GM12878 (cell line): ENCODE measurements at regions not wholly inside any gene's neighbourhood (a gene's known extent, or its start where the extent isn't known, plus 50 kb on each side); places are given as distances from the start of the nearest gene placed in this dataset.

Experiments used
- ASH2L ChIP-seq: fragments of 300-600, 200-600 bp; sonication (generic); IDR thresholded peaks from 2 replicates; pipeline ENCODE4 v1.6.1; 2017; ENCODE audit warnings: low read depth, mild to moderate bottlenecking, borderline replicate concordance
- EZH2 ChIP-seq: IDR thresholded peaks from 2 replicates; pipeline ENCODE4 v1.6.1; 2012; ENCODE audit warnings: low read depth, mild to moderate bottlenecking, control low read depth, inconsistent platforms, low read length, borderline replicate concordance; ENCODE audit not compliant: control insufficient read depth
- RAD21 ChIP-seq: IDR thresholded peaks from 2 replicates; pipeline ENCODE4 v1.6.1; 2011; ENCODE audit warnings: mild to moderate bottlenecking, low read depth, low read length, moderate library complexity; ENCODE audit not compliant: insufficient read depth
- SRF ChIP-seq, 2 experiments: IDR thresholded peaks; 2 replicates each; pipeline ENCODE4 v1.6.1; 2011; ENCODE audit warnings: low read depth in 2 of 2, low read length in 2 of 2, mild to moderate bottlenecking in 1 of 2, moderate library complexity in 1 of 2
- TF ChIP-seq, protein P1 (sequence below): IDR thresholded peaks from 2 replicates; pipeline ENCODE4 v1.6.1; 2012; ENCODE audit warnings: mild to moderate bottlenecking, low read depth, low read length
- TF ChIP-seq, protein P2 (sequence below), 3 experiments: IDR thresholded peaks in 2 of 3; conservative IDR thresholded peaks in 1 of 3; 2 replicates each; pipeline ENCODE4 v1.5.1; 2011; ENCODE audit warnings: low read depth in 3 of 3, low read length in 3 of 3, mild to moderate bottlenecking in 3 of 3, control low read depth in 2 of 3, moderate library complexity in 2 of 3, inconsistent platforms in 1 of 3, mixed read lengths in 1 of 3; ENCODE audit not compliant: control insufficient read depth in 2 of 3, insufficient read depth in 1 of 3; ENCODE audit errors: extremely low read depth in 1 of 3

DNA sequence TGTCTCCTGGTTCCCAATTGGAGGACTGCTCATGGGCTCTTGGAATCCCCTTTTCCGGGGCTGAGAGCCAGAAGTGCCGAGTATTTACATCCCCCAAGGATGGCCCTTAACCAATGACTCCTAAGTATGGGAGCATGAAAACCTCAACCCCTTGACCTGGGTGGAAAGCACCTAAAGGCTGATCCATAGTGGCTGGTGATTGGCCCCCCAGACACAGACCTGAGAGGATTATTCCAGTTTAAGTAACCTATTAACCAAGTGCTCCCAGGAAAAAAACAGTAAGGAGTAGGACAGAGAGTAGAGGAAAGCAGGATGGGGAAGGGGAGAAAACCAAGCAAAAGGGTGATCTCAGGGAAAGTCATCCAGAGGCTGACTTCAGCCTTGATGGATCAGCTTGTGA is 206.1 kb upstream of the RND3 start:
- TF ChIP-seq, protein P1, sequence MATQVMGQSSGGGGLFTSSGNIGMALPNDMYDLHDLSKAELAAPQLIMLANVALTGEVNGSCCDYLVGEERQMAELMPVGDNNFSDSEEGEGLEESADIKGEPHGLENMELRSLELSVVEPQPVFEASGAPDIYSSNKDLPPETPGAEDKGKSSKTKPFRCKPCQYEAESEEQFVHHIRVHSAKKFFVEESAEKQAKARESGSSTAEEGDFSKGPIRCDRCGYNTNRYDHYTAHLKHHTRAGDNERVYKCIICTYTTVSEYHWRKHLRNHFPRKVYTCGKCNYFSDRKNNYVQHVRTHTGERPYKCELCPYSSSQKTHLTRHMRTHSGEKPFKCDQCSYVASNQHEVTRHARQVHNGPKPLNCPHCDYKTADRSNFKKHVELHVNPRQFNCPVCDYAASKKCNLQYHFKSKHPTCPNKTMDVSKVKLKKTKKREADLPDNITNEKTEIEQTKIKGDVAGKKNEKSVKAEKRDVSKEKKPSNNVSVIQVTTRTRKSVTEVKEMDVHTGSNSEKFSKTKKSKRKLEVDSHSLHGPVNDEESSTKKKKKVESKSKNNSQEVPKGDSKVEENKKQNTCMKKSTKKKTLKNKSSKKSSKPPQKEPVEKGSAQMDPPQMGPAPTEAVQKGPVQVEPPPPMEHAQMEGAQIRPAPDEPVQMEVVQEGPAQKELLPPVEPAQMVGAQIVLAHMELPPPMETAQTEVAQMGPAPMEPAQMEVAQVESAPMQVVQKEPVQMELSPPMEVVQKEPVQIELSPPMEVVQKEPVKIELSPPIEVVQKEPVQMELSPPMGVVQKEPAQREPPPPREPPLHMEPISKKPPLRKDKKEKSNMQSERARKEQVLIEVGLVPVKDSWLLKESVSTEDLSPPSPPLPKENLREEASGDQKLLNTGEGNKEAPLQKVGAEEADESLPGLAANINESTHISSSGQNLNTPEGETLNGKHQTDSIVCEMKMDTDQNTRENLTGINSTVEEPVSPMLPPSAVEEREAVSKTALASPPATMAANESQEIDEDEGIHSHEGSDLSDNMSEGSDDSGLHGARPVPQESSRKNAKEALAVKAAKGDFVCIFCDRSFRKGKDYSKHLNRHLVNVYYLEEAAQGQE: no peak
- TF ChIP-seq EZH2 (no peak), RAD21 (no peak), ASH2L (no peak), SRF (IDR thresholded peaks at IDR 0.05; ENCODE audit: low read depth in 2 of 2, low read length in 2 of 2) (no peak)
- TF ChIP-seq, protein P2, sequence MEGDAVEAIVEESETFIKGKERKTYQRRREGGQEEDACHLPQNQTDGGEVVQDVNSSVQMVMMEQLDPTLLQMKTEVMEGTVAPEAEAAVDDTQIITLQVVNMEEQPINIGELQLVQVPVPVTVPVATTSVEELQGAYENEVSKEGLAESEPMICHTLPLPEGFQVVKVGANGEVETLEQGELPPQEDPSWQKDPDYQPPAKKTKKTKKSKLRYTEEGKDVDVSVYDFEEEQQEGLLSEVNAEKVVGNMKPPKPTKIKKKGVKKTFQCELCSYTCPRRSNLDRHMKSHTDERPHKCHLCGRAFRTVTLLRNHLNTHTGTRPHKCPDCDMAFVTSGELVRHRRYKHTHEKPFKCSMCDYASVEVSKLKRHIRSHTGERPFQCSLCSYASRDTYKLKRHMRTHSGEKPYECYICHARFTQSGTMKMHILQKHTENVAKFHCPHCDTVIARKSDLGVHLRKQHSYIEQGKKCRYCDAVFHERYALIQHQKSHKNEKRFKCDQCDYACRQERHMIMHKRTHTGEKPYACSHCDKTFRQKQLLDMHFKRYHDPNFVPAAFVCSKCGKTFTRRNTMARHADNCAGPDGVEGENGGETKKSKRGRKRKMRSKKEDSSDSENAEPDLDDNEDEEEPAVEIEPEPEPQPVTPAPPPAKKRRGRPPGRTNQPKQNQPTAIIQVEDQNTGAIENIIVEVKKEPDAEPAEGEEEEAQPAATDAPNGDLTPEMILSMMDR (IDR thresholded peaks at IDR 0.05 in 2 of 3, conservative IDR thresholded peaks at IDR 0.05 in 1 of 3; ENCODE audit: control insufficient read depth in 2 of 3, extremely low read depth in 1 of 3, insufficient read depth in 1 of 3, low read depth in 3 of 3, low read length in 3 of 3): no peak
